ENCODE measurements at regions not wholly inside any gene's neighbourhood (a gene's known extent, or its start where the extent isn't known, plus 50 kb on each side); places are given as distances from the start of the nearest gene placed in this dataset.

- no peak for DNase-seq (ENCODE audit: low spot score)
- intact Hi-C loops (cut with micrococcal nuclease), result no loop called here
- peaks cover 4% of the 10 kb centered on the region for H3K9me3 Mint-ChIP-seq
- no peaks in the 10 kb centered on the region for H3K36me3 Mint-ChIP-seq (ENCODE audit: low read depth)
- no peaks in the 10 kb centered on the region for H3K4me1 Mint-ChIP-seq (ENCODE audit: low read depth)
- H3K27ac Mint-ChIP-seq, result no peak overlapping the region
- no peaks in the 10 kb centered on the region for H3K27me3 Mint-ChIP-seq (ENCODE audit: insufficient read depth)
- H3K4me3 Mint-ChIP-seq, result no peak overlapping the region
These were observed 348.6 kb upstream of the CDIN1 start for GRCh38 chr15:36230776-36231175.

- Mint-ChIP-seq H3K36me3 (ENCODE audit: low read depth) (no peaks in the 10 kb centered on the region), H3K9me3 (peaks cover 4% of the 10 kb centered on the region), H3K27ac (no peak overlapping the region), H3K4me3 (no peak overlapping the region), H3K27me3 (ENCODE audit: insufficient read depth) (no peaks in the 10 kb centered on the region), H3K4me1 (ENCODE audit: low read depth) (no peaks in the 10 kb centered on the region)
- intact Hi-C loops (cut with micrococcal nuclease), result no loop called here
- no peak for DNase-seq (ENCODE audit: low spot score)
These were observed 346.9 kb upstream of the CDIN1 start for GRCh38 chr15:36232491-36232890.

GRCh38 chr15:36234743-36235142 lies 344.7 kb upstream of the CDIN1 start:
- H3K4me1 Mint-ChIP-seq (ENCODE audit: low read depth), result no peaks in the 10 kb centered on the region
- H3K27me3 Mint-ChIP-seq (ENCODE audit: insufficient read depth), result no peaks in the 10 kb centered on the region
- intact Hi-C loops (cut with micrococcal nuclease), result no loop called here
- no peak for DNase-seq (ENCODE audit: low spot score)
- peaks cover 4% of the 10 kb centered on the region for H3K9me3 Mint-ChIP-seq
- no peak overlapping the region for H3K4me3 Mint-ChIP-seq
- no peaks in the 10 kb centered on the region for H3K36me3 Mint-ChIP-seq (ENCODE audit: low read depth)
- H3K27ac Mint-ChIP-seq, result no peak overlapping the region

GRCh38 chr15:36235173-36235572 lies 344.3 kb upstream of the CDIN1 start:
- no peak for DNase-seq (ENCODE audit: low spot score)
- no peaks in the 10 kb centered on the region for H3K4me1 Mint-ChIP-seq (ENCODE audit: low read depth)
- H3K27me3 Mint-ChIP-seq (ENCODE audit: insufficient read depth), result no peaks in the 10 kb centered on the region
- intact Hi-C loops (cut with micrococcal nuclease), result no loop called here
- H3K4me3 Mint-ChIP-seq, result no peak overlapping the region
- no peaks in the 10 kb centered on the region for H3K36me3 Mint-ChIP-seq (ENCODE audit: low read depth)
- H3K27ac Mint-ChIP-seq, result no peak overlapping the region
- H3K9me3 Mint-ChIP-seq, result peaks cover 4% of the 10 kb centered on the region

- Mint-ChIP-seq H3K36me3 (ENCODE audit: low read depth) (no peaks in the 10 kb centered on the region), H3K4me1 (ENCODE audit: low read depth) (no peaks in the 10 kb centered on the region), H3K27me3 (ENCODE audit: insufficient read depth) (no peaks in the 10 kb centered on the region), H3K27ac (no peak overlapping the region), H3K9me3 (peaks cover 9% of the 10 kb centered on the region), H3K4me3 (no peak overlapping the region)
- intact Hi-C loops (cut with micrococcal nuclease), result no loop called here
- DNase-seq (ENCODE audit: low spot score), result no peak
These were observed 339.9 kb upstream of the CDIN1 start for GRCh38 chr15:36239509-36239908.

- H3K27ac Mint-ChIP-seq, result no peak overlapping the region
- H3K9me3 Mint-ChIP-seq, result peaks cover under 1% of the 10 kb centered on the region
- intact Hi-C loops (cut with micrococcal nuclease), result no loop called here
- H3K27me3 Mint-ChIP-seq (ENCODE audit: insufficient read depth), result peaks cover 2% of the 10 kb centered on the region
- H3K4me3 Mint-ChIP-seq, result no peak overlapping the region
- DNase-seq (ENCODE audit: low spot score), result no peak
- H3K36me3 Mint-ChIP-seq (ENCODE audit: low read depth), result no peaks in the 10 kb centered on the region
- H3K4me1 Mint-ChIP-seq (ENCODE audit: low read depth), result no peaks in the 10 kb centered on the region
These were observed 328.0 kb upstream of the CDIN1 start for GRCh38 chr15:36251450-36251849.

- Mint-ChIP-seq H3K9me3 (no peaks in the 10 kb centered on the region), H3K4me1 (ENCODE audit: low read depth) (no peaks in the 10 kb centered on the region), H3K27me3 (ENCODE audit: insufficient read depth) (peaks cover 2% of the 10 kb centered on the region), H3K27ac (no peak overlapping the region), H3K36me3 (ENCODE audit: low read depth) (no peaks in the 10 kb centered on the region), H3K4me3 (no peak overlapping the region)
- intact Hi-C loops (cut with micrococcal nuclease), result no loop called here
- DNase-seq (ENCODE audit: low spot score), result no peak
These were observed 327.2 kb upstream of the CDIN1 start for GRCh38 chr15:36252146-36252711.

- no peaks in the 10 kb centered on the region for H3K9me3 Mint-ChIP-seq
- no peak for DNase-seq (ENCODE audit: low spot score)
- intact Hi-C loops (cut with micrococcal nuclease), result no loop called here
- H3K27ac Mint-ChIP-seq, result no peak overlapping the region
- no peak overlapping the region for H3K4me3 Mint-ChIP-seq
- peaks cover 2% of the 10 kb centered on the region for H3K27me3 Mint-ChIP-seq (ENCODE audit: insufficient read depth)
- no peaks in the 10 kb centered on the region for H3K36me3 Mint-ChIP-seq (ENCODE audit: low read depth)
- H3K4me1 Mint-ChIP-seq (ENCODE audit: low read depth), result no peaks in the 10 kb centered on the region
These were observed 325.0 kb upstream of the CDIN1 start for GRCh38 chr15:36254426-36254825.

- no peak for DNase-seq (ENCODE audit: low spot score)
- intact Hi-C loops (cut with micrococcal nuclease), result no loop called here
- Mint-ChIP-seq H3K27ac (no peak overlapping the region), H3K4me3 (no peak overlapping the region), H3K9me3 (no peaks in the 10 kb centered on the region), H3K4me1 (ENCODE audit: low read depth) (no peaks in the 10 kb centered on the region), H3K36me3 (ENCODE audit: low read depth) (no peaks in the 10 kb centered on the region), H3K27me3 (ENCODE audit: insufficient read depth) (peaks cover 2% of the 10 kb centered on the region)
These were observed 323.0 kb upstream of the CDIN1 start for GRCh38 chr15:36256404-36256807.

GRCh38 chr15:36263666-36264065 lies 315.8 kb upstream of the CDIN1 start:
- Mint-ChIP-seq H3K36me3 (ENCODE audit: low read depth) (no peaks in the 10 kb centered on the region), H3K4me3 (no peak overlapping the region), H3K9me3 (peaks cover 5% of the 10 kb centered on the region), H3K27ac (no peak overlapping the region), H3K27me3 (ENCODE audit: insufficient read depth) (no peaks in the 10 kb centered on the region), H3K4me1 (ENCODE audit: low read depth) (no peaks in the 10 kb centered on the region)
- no peak for DNase-seq (ENCODE audit: low spot score)
- intact Hi-C loops (cut with micrococcal nuclease), result no loop called here

GRCh38 chr15:36265422-36265821 lies 314.0 kb upstream of the CDIN1 start:
- no peak for DNase-seq (ENCODE audit: low spot score)
- H3K9me3 Mint-ChIP-seq, result peaks cover 5% of the 10 kb centered on the region
- H3K27ac Mint-ChIP-seq, result no peak overlapping the region
- no peaks in the 10 kb centered on the region for H3K4me1 Mint-ChIP-seq (ENCODE audit: low read depth)
- intact Hi-C loops (cut with micrococcal nuclease), result no loop called here
- H3K36me3 Mint-ChIP-seq (ENCODE audit: low read depth), result no peaks in the 10 kb centered on the region
- no peak overlapping the region for H3K4me3 Mint-ChIP-seq
- no peaks in the 10 kb centered on the region for H3K27me3 Mint-ChIP-seq (ENCODE audit: insufficient read depth)

- Mint-ChIP-seq H3K27ac (no peak overlapping the region), H3K9me3 (peaks cover 3% of the 10 kb centered on the region), H3K4me3 (no peak overlapping the region), H3K4me1 (ENCODE audit: low read depth) (no peaks in the 10 kb centered on the region), H3K36me3 (ENCODE audit: low read depth) (no peaks in the 10 kb centered on the region), H3K27me3 (ENCODE audit: insufficient read depth) (no peaks in the 10 kb centered on the region)
- intact Hi-C loops (cut with micrococcal nuclease), result no loop called here
- no peak for DNase-seq (ENCODE audit: low spot score)
These were observed 308.4 kb upstream of the CDIN1 start for GRCh38 chr15:36271048-36271447.

- Mint-ChIP-seq H3K4me1 (ENCODE audit: low read depth) (no peaks in the 10 kb centered on the region), H3K36me3 (ENCODE audit: low read depth) (no peaks in the 10 kb centered on the region), H3K9me3 (peaks cover 16% of the 10 kb centered on the region), H3K27ac (no peak overlapping the region), H3K4me3 (no peak overlapping the region), H3K27me3 (ENCODE audit: insufficient read depth) (no peaks in the 10 kb centered on the region)
- no peak for DNase-seq (ENCODE audit: low spot score)
- intact Hi-C loops (cut with micrococcal nuclease), result no loop called here
These were observed 303.8 kb upstream of the CDIN1 start for GRCh38 chr15:36275656-36276055.

GRCh38 chr15:36278219-36278618 lies 301.2 kb upstream of the CDIN1 start:
- DNase-seq (ENCODE audit: low spot score), result no peak
- Mint-ChIP-seq H3K36me3 (ENCODE audit: low read depth) (no peaks in the 10 kb centered on the region), H3K4me1 (ENCODE audit: low read depth) (no peaks in the 10 kb centered on the region), H3K4me3 (no peak overlapping the region), H3K9me3 (peaks cover 16% of the 10 kb centered on the region), H3K27me3 (ENCODE audit: insufficient read depth) (no peaks in the 10 kb centered on the region), H3K27ac (no peak overlapping the region)
- intact Hi-C loops (cut with micrococcal nuclease), result no loop called here

All from activated T-helper 1 cell treated with anti-CD3 and anti-CD28 coated beads, Interleukin-12 subunit alpha, Interleukin-12 subunit beta, Interleukin-2, Interleukin-4 antibody, amounts not matched to agents 30 ng/mL and 10 ng/mL and 1 ng/mL, durations not matched to agents 14 hours and 24 hours and 36 hours (primary cell).